Type B pancreatic cell (in vitro differentiated cells): ENCODE measurements at regions not wholly inside any gene's neighbourhood (a gene's known extent, or its start where the extent isn't known, plus 50 kb on each side); places are given as distances from the start of the nearest gene placed in this dataset.

Experiments
- DNase-seq: peaks from one replicate; pipeline ENCODE4 v3.0.0; 2021; ENCODE audit warnings: mixed read lengths; ENCODE audit not compliant: unreplicated experiment; ENCODE audit errors: extremely low spot score
- H3K27ac Mint-ChIP-seq: 2 replicates; pipeline ENCODE4 v1.8.0; 2021; ENCODE audit warnings: mild to moderate bottlenecking, mixed read lengths
- H3K27me3 Mint-ChIP-seq: 2 replicates; pipeline ENCODE4 v1.8.0; 2021; ENCODE audit warnings: mixed read lengths
- H3K36me3 Mint-ChIP-seq: 2 replicates; pipeline ENCODE4 v1.8.0; 2021; ENCODE audit warnings: mixed read lengths
- H3K4me1 Mint-ChIP-seq: one replicate; pipeline ENCODE4 v1.8.0; 2021; ENCODE audit warnings: mixed read lengths; ENCODE audit not compliant: unreplicated experiment
- H3K4me3 Mint-ChIP-seq: 2 replicates; pipeline ENCODE4 v1.8.0; 2021; ENCODE audit warnings: mild to moderate bottlenecking, mixed read lengths
- H3K9me3 Mint-ChIP-seq: 2 replicates; pipeline ENCODE4 v1.8.0; 2021; ENCODE audit warnings: mixed read lengths
- CTCF ChIP-seq: fragments of 200-600 bp; sonication (generic); conservative IDR thresholded peaks from 2 replicates; pipeline ENCODE4 v1.5.0; 2021; ENCODE audit warnings: antibody characterized with exemption, mild to moderate bottlenecking

- no peak overlapping the region for H3K4me3 Mint-ChIP-seq
- no peak overlapping the region for H3K27ac Mint-ChIP-seq
- TF ChIP-seq CTCF: no peak
- no peaks in the 10 kb centered on the region for H3K4me1 Mint-ChIP-seq
- no peaks in the 10 kb centered on the region for H3K27me3 Mint-ChIP-seq
- no peaks in the 10 kb centered on the region for H3K36me3 Mint-ChIP-seq
- no peaks in the 10 kb centered on the region for H3K9me3 Mint-ChIP-seq
- DNase-seq: no peak
Observed at GRCh38 chr6:119568580-119568979, 219.0 kb upstream of the MAN1A1 start.

- no peaks in the 10 kb centered on the region for H3K27me3 Mint-ChIP-seq
- no peaks in the 10 kb centered on the region for H3K36me3 Mint-ChIP-seq
- H3K4me3 Mint-ChIP-seq: no peak overlapping the region
- no peak for DNase-seq
- TF ChIP-seq CTCF: no peak
- no peaks in the 10 kb centered on the region for H3K4me1 Mint-ChIP-seq
- H3K27ac Mint-ChIP-seq: no peak overlapping the region
- no peaks in the 10 kb centered on the region for H3K9me3 Mint-ChIP-seq
Observed at GRCh38 chr6:119566546-119567260, 217.1 kb upstream of the MAN1A1 start.

DNA sequence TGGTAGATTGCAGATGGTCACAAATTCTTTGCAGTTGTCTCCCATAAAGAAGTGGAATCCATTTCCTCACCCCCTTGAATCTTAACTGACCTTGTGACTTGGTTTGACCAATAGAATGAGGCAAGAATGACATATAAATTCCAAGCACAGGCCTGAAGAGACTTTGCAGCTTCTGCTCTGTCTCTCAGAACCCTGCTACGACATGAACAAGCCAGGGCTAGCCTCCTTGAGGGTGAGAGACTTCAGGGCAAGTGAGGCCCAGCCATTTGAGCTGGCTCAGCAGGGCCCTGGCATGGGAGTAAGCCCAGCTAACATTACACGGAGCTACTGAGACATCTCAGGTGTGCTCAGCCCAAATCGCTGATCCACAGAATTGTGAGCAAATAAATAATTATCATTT is 216.3 kb upstream of the MAN1A1 start:
- H3K4me1 Mint-ChIP-seq: no peaks in the 10 kb centered on the region
- H3K27ac Mint-ChIP-seq: no peak overlapping the region
- no peak for TF ChIP-seq CTCF
- H3K4me3 Mint-ChIP-seq: no peak overlapping the region
- no peak for DNase-seq
- H3K27me3 Mint-ChIP-seq: no peaks in the 10 kb centered on the region
- H3K9me3 Mint-ChIP-seq: no peaks in the 10 kb centered on the region
- H3K36me3 Mint-ChIP-seq: no peaks in the 10 kb centered on the region

- Mint-ChIP-seq H3K27me3 (no peaks in the 10 kb centered on the region), H3K9me3 (no peaks in the 10 kb centered on the region), H3K36me3 (no peaks in the 10 kb centered on the region), H3K4me1 (no peaks in the 10 kb centered on the region), H3K4me3 (no peak overlapping the region), H3K27ac (no peak overlapping the region)
- DNase-seq: no peak
- TF ChIP-seq CTCF: no peak
Observed at GRCh38 chr6:119562168-119562567, 212.6 kb upstream of the MAN1A1 start.

DNA sequence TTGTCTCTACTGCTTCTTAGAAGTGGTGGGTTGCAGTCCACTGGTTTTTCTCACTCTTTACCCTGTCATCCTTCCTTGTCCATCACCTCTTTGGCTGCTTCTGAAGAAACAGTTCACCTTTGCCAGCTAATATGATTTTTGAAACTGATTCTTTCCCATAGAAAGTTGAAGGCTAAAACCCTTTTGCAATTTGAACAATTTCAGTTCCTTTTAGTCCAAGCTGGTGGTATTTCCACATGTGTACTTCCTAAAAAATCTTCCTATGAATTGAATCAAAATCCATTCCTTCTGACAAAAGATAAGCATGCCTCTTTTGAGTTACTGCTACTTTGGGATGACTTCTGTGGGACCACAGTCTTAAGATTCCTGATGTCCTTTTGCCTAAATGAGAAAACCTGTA is 210.0 kb upstream of the MAN1A1 start:
- no peaks in the 10 kb centered on the region for H3K9me3 Mint-ChIP-seq
- no peaks in the 10 kb centered on the region for H3K27me3 Mint-ChIP-seq
- no peak overlapping the region for H3K27ac Mint-ChIP-seq
- H3K4me3 Mint-ChIP-seq: no peak overlapping the region
- no peak for TF ChIP-seq CTCF
- no peaks in the 10 kb centered on the region for H3K36me3 Mint-ChIP-seq
- no peaks in the 10 kb centered on the region for H3K4me1 Mint-ChIP-seq
- DNase-seq: no peak

- no peaks in the 10 kb centered on the region for H3K27me3 Mint-ChIP-seq
- no peak overlapping the region for H3K27ac Mint-ChIP-seq
- H3K9me3 Mint-ChIP-seq: peaks cover 2% of the 10 kb centered on the region
- no peak for DNase-seq
- no peaks in the 10 kb centered on the region for H3K4me1 Mint-ChIP-seq
- no peaks in the 10 kb centered on the region for H3K36me3 Mint-ChIP-seq
- no peak overlapping the region for H3K4me3 Mint-ChIP-seq
- no peak for TF ChIP-seq CTCF
Observed at GRCh38 chr6:119557239-119557638, 207.7 kb upstream of the MAN1A1 start.
